Peyer's patch (tissue), 4 donors: ENCODE measurements at regions not wholly inside any gene's neighbourhood (a gene's known extent, or its start where the extent isn't known, plus 50 kb on each side); places are given as distances from the start of the nearest gene placed in this dataset.

Experiments used
- DNase-seq, 3 donors: peaks; one replicate each; pipeline ENCODE4 v3.0.0-alpha.2; 2017 to 2019
- H3K27ac ChIP-seq, 4 donors: fragments of 200-600 bp; sonication (generic); one replicate each; pipeline ENCODE4 v1.5.1; 2016 to 2019
- H3K27me3 ChIP-seq, 2 donors: fragments of 200-600 bp; sonication (generic); one replicate each; pipeline ENCODE4 v1.5.1; 2019
- H3K36me3 ChIP-seq, 3 donors: fragments of 200-600 bp; sonication (generic); one replicate each; pipeline ENCODE4 v1.5.1; 2016 to 2019
- H3K4me1 ChIP-seq, 4 donors: fragments of 200-600 bp; sonication (generic); one replicate each; pipeline ENCODE4 v1.5.1; 2016 to 2019
- H3K4me3 ChIP-seq, 4 donors: fragments of 200-600 bp; sonication (generic); 1 replicate in 3 of 4; 2 replicates in 1 of 4; pipeline ENCODE4 v1.5.1; 2016 to 2019; ENCODE audit warnings: mild to moderate bottlenecking in 1 of 4
- H3K9me3 ChIP-seq, 4 donors: fragments of 200-600 bp; sonication (generic); one replicate each; pipeline ENCODE4 v1.5.1; 2016 to 2019; ENCODE audit warnings: mild to moderate bottlenecking in 1 of 4
- POLR2A ChIP-seq, 2 donors: fragments of 450-650 bp; IDR thresholded peaks; one replicate each; pipeline ENCODE4 v1.5.1; 2017; ENCODE audit warnings: antibody characterized with exemption in 2 of 2, mild to moderate bottlenecking in 2 of 2, moderate library complexity in 2 of 2
- TF ChIP-seq, protein P1 (sequence below), 6 experiments: fragments of 450-650 bp in 4 of 6; fragments of 200-600 bp in 2 of 6; sonication (generic) in 1 of 6; IDR thresholded peaks; one replicate each; pipeline ENCODE4 v1.5.1; 2017 to 2019; ENCODE audit warnings: antibody characterized with exemption in 6 of 6, mild to moderate bottlenecking in 3 of 6, moderate library complexity in 1 of 6

DNA sequence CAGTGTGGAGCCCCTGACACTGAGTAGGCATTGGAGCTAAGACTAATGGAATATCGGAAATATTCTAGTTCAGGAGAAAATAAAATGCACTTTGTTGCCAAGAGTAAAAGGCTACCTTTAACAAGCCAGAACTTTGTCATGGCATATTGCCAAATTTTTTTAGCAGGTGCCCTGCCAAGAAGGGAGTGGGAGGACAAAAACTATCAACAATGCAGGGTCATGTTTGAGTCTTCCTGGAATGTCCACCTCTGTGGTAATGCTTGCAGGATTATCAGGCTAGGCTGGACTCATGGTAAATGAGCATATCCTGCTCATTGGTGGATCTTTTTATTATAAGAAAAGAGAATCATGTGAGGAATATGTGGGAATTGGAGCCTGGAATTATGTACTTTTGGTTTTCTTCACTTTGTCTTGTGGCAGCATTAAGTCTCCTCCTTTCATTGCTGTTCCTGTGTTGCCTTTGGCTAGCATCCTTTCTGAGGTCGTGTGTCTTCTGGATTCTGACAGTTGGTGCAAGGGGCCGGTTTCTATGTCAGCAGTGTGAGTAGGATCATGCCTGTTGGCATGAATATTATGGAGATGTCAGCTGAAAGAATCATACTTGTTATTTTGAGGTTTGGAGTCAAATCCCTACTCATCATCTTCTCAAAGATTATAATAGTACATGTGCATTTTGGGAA is 122.9 kb upstream of the SPRY2 start:
- Histone ChIP-seq H3K36me3 (no peaks in the 10 kb centered on the region), H3K27me3 (no peaks in the 10 kb centered on the region), H3K27ac (no peak overlapping the region), H3K4me1 (no peaks in the 10 kb centered on the region), H3K9me3 (no peaks in the 10 kb centered on the region), H3K4me3 (no peak overlapping the region)
- DNase-seq, result no peak
- TF ChIP-seq, protein P1, sequence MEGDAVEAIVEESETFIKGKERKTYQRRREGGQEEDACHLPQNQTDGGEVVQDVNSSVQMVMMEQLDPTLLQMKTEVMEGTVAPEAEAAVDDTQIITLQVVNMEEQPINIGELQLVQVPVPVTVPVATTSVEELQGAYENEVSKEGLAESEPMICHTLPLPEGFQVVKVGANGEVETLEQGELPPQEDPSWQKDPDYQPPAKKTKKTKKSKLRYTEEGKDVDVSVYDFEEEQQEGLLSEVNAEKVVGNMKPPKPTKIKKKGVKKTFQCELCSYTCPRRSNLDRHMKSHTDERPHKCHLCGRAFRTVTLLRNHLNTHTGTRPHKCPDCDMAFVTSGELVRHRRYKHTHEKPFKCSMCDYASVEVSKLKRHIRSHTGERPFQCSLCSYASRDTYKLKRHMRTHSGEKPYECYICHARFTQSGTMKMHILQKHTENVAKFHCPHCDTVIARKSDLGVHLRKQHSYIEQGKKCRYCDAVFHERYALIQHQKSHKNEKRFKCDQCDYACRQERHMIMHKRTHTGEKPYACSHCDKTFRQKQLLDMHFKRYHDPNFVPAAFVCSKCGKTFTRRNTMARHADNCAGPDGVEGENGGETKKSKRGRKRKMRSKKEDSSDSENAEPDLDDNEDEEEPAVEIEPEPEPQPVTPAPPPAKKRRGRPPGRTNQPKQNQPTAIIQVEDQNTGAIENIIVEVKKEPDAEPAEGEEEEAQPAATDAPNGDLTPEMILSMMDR (IDR thresholded peaks at IDR 0.05), result no peak

DNA sequence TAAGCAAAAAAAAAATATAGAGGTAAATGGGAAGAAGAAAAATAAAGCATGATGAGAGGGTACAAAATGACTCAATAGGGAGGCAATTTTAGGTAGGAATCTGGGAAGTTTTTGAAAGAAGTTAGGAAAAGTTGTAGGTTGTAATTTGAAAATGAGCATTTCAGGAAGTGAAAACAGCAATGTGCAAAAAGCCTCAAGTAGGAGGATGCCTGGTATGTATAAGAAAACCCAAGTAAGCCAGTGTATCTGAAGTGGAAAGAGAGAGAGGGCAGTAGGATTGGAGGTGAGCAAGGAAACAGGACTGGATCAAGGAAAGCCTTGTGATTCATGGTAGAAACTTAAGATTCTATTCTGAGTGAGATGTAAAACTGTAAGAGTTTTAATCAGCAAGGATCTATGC is 121.6 kb upstream of the SPRY2 start:
- TF ChIP-seq, protein P1 (IDR thresholded peaks at IDR 0.05), result no peak
- TF ChIP-seq POLR2A (IDR thresholded peaks at IDR 0.05), result no peak
- no peak for DNase-seq
- no peak overlapping the region for H3K4me3 ChIP-seq

DNA sequence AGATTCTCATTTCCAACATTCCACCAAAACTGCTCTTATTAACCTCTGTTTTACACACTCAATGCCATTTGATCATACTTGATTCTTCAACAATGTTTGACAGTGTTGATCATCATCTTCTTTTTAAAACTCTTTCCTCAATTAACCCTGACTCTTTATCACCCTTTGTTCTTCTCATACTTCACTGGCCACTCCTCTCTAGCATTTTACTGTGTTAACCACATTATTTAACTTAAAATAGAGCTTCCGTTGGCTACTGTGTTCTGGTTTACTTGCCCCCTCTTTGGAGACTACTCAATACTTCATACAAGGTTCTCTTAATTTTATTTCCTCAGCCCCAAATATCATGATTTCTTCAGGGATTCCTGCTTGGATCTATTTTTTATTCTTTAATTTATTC is 121.1 kb upstream of the SPRY2 start:
- Histone ChIP-seq H3K4me1 (no peaks in the 10 kb centered on the region), H3K27me3 (no peaks in the 10 kb centered on the region), H3K36me3 (no peaks in the 10 kb centered on the region), H3K9me3 (no peaks in the 10 kb centered on the region), H3K4me3 (no peak overlapping the region), H3K27ac (no peak overlapping the region)
- no peak for DNase-seq
- TF ChIP-seq, protein P1 (IDR thresholded peaks at IDR 0.05), result no peak
- TF ChIP-seq POLR2A (IDR thresholded peaks at IDR 0.05), result no peak

More for the DNA sequence above, 121.6 kb upstream of the SPRY2 start:
- Histone ChIP-seq H3K4me1 (no peaks in the 10 kb centered on the region), H3K27me3 (no peaks in the 10 kb centered on the region), H3K9me3 (no peaks in the 10 kb centered on the region), H3K36me3 (no peaks in the 10 kb centered on the region), H3K27ac (no peak overlapping the region)

DNA sequence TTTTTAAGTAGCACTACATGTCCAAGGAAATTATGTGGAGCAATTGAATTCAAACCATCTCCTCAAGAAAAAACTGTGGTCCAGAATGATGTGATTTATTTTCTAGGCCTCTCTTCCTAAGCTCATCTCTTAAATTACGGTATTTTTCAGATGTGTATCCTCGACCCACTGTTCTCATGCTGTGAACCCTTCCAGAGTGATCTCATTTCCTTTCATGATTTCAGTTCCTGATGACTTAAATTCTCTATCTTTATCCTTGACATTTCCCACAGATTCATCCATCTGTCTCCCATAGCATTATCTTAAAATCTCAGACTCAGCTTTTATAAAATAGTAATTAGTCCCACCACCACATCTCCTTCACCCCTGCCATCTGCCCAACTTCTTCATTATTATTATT is 117.6 kb upstream of the SPRY2 start:
- Histone ChIP-seq H3K27ac (no peak overlapping the region), H3K4me3 (no peak overlapping the region), H3K36me3 (no peaks in the 10 kb centered on the region), H3K27me3 (no peaks in the 10 kb centered on the region), H3K4me1 (no peaks in the 10 kb centered on the region), H3K9me3 (no peaks in the 10 kb centered on the region)
- TF ChIP-seq POLR2A (IDR thresholded peaks at IDR 0.05), result no peak
- no peak for DNase-seq

DNA sequence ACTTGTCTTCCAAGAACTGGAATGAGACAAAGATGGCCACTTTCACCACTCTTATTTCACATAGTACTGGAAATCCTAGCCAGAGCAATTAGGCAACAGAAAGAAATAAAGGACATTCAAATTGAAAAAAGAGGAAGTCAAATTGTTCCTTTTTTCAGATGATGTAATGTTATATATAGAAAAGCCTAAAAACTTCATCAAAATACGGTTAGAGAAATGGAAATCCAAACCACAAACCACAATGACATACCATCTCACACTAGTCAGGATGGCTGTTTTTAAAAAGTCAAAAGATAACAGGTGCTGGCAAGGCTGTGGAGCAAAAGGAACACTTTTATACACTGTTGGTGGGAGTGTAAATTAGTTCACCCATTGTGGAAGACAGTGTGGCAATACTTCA is 113.3 kb upstream of the SPRY2 start:
- H3K36me3 ChIP-seq, result no peaks in the 10 kb centered on the region

DNA sequence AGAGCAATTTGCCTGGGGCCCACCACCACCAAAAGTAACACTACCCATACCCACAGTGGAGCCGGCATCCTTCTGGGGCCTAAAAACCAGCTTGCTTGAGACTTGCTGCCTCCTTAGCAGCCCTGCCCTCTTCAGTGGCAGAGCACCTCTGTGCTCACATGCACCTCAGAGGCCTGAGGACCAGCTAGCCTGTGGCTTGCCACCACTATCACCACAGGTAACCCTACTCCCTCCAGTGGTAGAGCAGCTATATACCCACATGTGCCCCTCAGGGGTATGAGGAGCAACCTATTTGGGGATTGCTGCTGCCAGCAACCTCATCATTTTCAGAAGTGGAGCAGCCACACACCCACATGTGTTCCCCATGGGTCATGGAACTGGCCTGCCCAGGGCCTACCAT is 111.4 kb upstream of the SPRY2 start:
- Histone ChIP-seq H3K4me1 (no peaks in the 10 kb centered on the region), H3K9me3 (no peaks in the 10 kb centered on the region), H3K27ac (no peak overlapping the region), H3K4me3 (no peak overlapping the region), H3K36me3 (no peaks in the 10 kb centered on the region), H3K27me3 (no peaks in the 10 kb centered on the region)
- TF ChIP-seq, protein P1 (IDR thresholded peaks at IDR 0.05), result no peak
- TF ChIP-seq POLR2A (IDR thresholded peaks at IDR 0.05), result no peak
- no peak for DNase-seq

More for the DNA sequence above, 113.3 kb upstream of the SPRY2 start:
- Histone ChIP-seq H3K4me1 (no peaks in the 10 kb centered on the region), H3K27ac (no peak overlapping the region), H3K4me3 (no peak overlapping the region), H3K9me3 (no peaks in the 10 kb centered on the region), H3K27me3 (no peaks in the 10 kb centered on the region)
- no peak for DNase-seq
- no peak for TF ChIP-seq POLR2A (IDR thresholded peaks at IDR 0.05)
- TF ChIP-seq, protein P1 (IDR thresholded peaks at IDR 0.05), result no peak
